OCI-M2 (cell line): ENCODE measurements at regions not wholly inside any gene's neighbourhood (a gene's known extent, or its start where the extent isn't known, plus 50 kb on each side); places are given as distances from the start of the nearest gene placed in this dataset.
"Not testable (repeated sequence)": the region's sequence is repeated elsewhere in the genome, so short reads cannot be mapped to it uniquely, and the experiment has no call there.

ENCODE experiments used
- DNase-seq: peaks from one replicate; lab custom pipeline; 2025; ENCODE audit not compliant: unreplicated experiment; lab: John Stamatoyannopoulos, UW

GRCh38 chr4:3878678-3879077 lies 112.5 kb downstream of the ADRA2C start:
- no peak for DNase-seq

- no peak for DNase-seq
Measured at GRCh38 chr4:3879681-3880614, 113.8 kb downstream of the ADRA2C start.

- no peak for DNase-seq
Measured at GRCh38 chr4:3880615-3881120, 114.5 kb downstream of the ADRA2C start.

GRCh38 chr4:3882316-3882885 lies 116.2 kb downstream of the ADRA2C start:
- not testable (repeated sequence) for DNase-seq

GRCh38 chr4:3884261-3884660 lies 118.1 kb downstream of the ADRA2C start:
- not testable (repeated sequence) for DNase-seq

- not testable (repeated sequence) for DNase-seq
Measured at GRCh38 chr4:3893590-3893989, 127.4 kb downstream of the ADRA2C start.

GRCh38 chr4:3894086-3894959 lies 128.1 kb downstream of the ADRA2C start:
- not testable (repeated sequence) for DNase-seq

- no peak for DNase-seq
Measured at GRCh38 chr4:3896441-3896840, 130.3 kb downstream of the ADRA2C start.

GRCh38 chr4:3896871-3897578 lies 130.8 kb downstream of the ADRA2C start:
- DNase-seq = not testable (repeated sequence)

GRCh38 chr4:3898098-3898497 lies 131.9 kb downstream of the ADRA2C start:
- DNase-seq = no peak

- DNase-seq = not testable (repeated sequence)
Measured at GRCh38 chr4:3898928-3899327, 132.7 kb downstream of the ADRA2C start.

GRCh38 chr4:3904264-3904955 lies 138.2 kb downstream of the ADRA2C start:
- not testable (repeated sequence) for DNase-seq

- DNase-seq = not testable (repeated sequence)
Measured at GRCh38 chr4:3909616-3910015, 143.4 kb downstream of the ADRA2C start.

- not testable (repeated sequence) for DNase-seq
Measured at GRCh38 chr4:3910161-3910950, 144.2 kb downstream of the ADRA2C start.

GRCh38 chr4:3911252-3911856 lies 145.2 kb downstream of the ADRA2C start:
- DNase-seq = no peak

- DNase-seq = not testable (repeated sequence)
Measured at GRCh38 chr4:3914511-3914910, 148.3 kb downstream of the ADRA2C start.

GRCh38 chr4:3919509-3919908 lies 153.3 kb downstream of the ADRA2C start:
- not testable (repeated sequence) for DNase-seq

GRCh38 chr4:3921902-3922301 lies 155.7 kb downstream of the ADRA2C start:
- DNase-seq = not testable (repeated sequence)

GRCh38 chr4:3925841-3926240 lies 159.7 kb downstream of the ADRA2C start:
- not testable (repeated sequence) for DNase-seq
